AG08396 (cell line): ENCODE measurements at regions not wholly inside any gene's neighbourhood (a gene's known extent, or its start where the extent isn't known, plus 50 kb on each side); places are given as distances from the start of the nearest gene placed in this dataset.

Experiments used
- DNase-seq: peaks from one replicate; pipeline ENCODE4 v3.0.0; 2012; ENCODE audit warnings: low spot score, mixed read lengths

DNA sequence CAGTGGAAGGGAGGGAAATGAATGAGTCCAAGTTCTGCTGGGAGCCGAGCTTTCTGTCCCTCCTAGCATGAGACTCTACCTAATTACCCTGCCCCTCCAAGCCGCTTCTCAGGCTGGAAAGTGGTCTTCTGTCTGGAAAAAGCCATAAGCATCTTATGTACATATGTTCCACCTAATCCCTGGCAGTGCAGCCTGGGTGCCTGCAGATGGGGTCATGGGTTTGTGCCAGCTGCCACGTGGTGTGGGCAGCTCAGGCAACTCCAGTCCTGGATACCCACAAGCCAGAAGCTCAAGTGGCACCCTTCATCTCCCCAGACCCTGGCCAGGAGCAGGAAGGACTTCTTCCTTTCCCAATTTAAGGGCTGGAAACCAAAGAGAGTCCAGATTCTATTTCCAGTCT is 253.1 kb downstream of the LY86 start:
- DNase-seq, result no peak

DNA sequence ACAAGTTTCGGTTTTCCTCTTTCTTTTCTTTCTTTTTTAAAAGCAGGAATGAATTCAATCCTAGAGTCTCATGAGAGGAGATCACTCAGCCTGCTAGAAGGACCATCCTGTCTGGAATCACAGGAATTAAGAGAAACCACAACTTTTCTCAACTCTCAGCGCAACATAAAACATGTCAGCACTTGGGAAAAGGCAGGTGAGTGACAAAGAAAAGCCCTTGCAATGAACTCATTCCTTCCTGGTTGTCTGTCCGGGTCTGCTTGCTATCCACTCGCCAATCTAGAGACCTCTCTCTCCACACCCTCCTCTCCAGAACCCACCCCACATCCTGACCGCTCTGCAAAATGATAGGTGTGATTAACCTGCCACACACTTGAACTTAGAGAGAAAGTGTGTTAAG is 253.8 kb downstream of the LY86 start:
- no peak for DNase-seq

DNA sequence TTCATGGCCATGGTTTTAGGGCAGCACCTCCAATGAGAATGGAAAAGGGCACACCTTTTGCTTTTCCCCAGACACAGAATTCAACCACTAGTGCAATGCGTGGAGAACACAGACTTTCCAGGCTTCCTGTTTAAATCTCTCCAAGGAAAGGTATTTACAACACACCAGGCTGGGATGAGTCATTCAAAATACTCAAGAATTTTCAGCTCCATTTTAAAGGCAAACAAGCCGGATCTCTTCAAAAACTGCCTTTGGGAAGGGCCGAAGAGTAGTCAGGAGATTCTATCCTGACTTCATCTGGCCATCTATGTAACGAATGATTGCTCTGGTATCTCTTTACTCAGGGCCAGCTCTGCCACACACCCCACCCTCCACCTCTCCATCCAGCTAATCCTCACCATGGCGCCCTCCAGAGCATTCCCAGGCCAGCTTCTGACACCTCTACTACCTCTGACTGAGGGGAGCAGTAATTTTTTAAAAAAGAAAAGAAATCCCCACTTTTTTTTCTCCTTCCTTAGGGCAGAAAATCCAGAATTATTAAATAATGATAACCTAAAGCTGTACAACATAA is 254.6 kb downstream of the LY86 start:
- DNase-seq, result peak; percentile 28

DNA sequence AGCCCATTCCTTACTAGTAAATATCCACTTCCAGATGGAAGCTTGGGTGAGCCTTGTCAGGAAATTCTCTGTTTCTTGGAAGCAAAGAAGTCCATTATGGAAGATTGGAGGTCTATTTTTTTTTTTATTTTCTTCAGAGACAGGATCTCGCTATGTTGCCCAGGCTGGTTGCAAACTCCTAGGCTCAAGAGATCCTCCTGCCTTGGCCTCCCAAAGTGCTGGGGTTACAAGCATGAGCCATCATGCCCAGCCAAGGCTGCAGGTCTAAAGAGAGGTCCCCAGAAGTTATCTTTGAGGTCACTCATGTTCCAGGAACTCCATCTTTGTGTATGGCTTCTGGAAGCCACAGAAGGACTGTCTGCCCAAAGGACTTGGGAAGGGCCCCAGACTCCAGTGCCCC is 255.3 kb downstream of the LY86 start:
- DNase-seq, result no peak

DNA sequence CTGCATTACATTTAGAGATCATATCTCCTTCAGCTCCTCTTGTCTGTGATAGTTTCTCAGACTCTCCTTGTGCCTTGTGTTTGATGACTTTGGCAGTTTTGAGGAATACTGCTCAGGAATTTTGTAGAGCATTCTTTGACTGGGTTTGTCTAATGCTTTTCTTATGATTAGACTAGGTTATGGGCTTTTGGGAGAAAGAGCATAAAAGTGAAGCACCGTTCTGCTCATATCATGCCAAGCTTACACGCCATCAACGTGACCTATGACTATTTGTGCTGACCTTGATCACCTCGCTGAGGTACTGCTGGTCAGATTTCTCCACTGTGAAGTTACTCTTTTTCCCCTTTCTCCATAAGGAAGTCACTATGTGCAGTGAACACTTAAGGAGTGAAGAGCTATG is 256.0 kb downstream of the LY86 start:
- no peak for DNase-seq

DNA sequence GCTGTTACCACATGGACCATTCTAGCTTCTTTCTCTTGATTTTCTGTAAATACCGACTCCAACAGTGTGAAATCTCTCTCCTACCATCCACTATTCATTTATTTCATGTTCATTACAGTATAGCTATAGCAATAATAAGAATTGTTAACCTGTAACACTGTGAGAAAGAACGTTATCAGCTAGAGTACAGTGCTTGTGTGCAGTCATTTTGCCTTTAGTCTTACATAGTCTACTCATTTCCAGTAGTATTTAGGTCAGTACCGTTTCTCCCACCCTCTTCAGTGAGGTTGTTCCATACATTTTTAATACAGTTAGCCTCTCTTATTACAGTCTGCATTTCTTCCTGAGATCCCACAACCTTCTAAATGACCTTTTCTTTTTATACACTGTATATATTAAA is 257.1 kb downstream of the LY86 start:
- DNase-seq, result no peak

DNA sequence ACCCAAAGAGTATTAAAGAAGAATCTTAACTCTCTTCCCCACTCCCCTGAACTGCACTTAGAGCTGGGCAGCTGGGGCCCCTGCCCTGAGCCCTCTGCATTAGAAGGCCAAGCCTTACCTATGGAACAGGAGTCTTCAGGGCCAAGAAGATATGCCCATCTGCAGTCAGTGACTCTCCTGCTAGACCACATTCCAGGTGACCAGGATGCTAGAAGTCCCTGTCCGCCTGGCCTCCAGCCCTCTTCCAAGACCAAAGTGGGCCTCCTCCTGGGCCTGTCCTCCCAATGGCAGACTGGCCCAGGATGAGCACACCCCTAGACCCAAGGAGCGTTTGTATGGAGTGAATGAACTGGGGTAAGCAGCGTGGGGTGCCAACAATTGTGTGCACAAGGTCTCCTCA is 259.1 kb downstream of the LY86 start:
- no peak for DNase-seq

DNA sequence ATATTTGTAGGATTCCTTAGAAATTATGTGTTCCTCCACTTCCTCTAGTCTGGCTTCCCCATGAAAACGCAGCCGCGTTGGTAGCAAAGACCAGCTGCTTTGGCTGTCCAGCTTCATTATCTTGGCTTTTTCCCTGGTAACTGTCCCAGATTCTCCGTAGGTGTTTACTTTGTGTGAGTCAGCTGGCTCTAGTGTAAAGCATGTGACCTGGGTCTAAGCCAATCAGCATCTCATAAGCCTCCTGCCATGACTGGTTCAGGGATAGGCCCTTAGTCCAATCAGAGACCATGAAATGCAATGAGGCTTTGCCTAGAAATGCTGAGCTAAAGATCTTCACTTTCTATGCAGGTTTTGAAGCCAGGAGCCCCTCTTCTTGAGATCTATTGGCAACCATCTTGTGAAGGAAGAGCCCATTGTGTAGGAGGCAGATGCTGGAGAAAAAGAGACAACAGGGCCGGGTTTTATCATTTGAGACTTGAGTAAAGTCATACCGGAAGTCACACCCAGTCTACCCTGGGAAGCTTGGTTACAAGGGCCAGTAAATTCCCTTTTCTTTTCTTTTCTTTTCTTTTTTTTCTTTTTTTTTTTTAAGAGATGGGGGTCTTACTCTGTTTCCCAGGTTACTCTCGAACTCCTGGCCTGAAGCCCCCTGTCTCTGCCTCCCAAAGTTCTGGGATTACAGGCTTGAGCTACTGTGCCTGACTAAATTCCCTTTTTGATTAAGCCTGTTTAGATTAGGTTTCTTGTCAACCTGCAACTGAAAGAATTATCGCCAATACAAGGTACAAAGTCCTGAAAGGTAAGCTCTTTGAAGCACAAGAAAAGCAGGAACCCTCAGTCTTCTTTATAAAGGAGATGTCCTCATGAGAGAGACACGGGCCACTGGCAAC is 256.5 kb upstream of the RREB1 start:
- DNase-seq, result peak; percentile 93

DNA sequence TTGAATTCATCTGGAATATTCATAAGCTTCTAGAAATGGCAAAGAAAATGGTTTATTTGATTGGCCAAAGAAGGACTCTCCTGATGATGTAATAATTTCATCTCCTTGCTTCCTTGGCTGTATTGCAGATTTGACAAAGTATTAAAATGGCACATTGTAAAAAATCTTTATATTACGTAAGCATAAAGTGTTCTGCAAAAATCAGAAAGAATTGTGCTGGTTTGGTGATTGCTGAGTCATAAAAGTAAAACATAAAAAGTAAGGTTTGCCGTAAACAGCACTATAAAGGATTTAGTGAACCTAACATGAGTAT is 255.9 kb upstream of the RREB1 start:
- no peak for DNase-seq

DNA sequence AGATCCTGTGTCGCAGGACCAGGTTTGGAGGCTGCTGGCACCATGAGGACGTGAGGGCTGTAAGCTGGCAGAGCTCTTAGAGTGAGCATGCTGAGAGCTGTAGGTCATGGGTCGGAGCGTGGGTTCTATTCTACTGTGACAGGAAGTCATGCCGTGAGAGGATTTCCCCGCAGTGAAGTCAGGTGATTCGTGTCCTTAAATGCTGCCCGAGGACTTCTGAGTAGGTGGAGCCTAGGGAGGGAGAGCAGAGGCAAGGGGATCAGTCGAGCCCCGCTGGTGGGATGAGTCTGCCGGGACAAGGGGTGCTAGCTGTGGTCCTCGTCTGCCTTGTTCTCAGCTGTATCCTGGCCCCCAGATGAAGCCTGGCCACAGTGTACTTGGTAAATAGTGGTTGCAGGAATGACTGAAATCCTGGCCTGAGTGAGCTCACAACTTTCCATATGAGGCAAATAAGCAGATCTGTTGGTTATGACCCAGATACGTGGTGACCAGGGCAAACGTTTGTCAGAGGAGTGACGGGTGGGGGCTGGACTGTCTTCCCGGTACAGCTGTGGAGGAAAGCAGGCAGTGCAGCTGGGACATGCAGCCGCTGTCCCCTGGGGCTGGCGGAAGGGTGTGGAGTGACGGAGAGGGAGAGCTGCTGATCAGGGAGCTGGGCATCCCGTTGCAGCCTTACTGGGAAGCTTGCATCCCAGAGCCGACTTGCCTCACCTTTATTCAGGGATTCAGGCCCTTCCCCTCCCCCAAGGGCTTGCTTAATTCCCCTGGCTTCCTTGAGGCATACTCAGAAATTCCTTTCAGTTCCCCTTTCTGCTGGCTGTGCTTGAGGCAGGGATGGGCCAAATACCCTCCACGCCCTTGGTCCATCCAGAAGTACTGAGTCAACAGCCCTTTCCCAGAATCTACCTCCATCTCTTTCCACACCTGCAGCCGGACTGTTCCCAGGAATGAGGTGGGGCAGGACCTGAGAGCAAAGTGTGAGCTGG is 250.9 kb upstream of the RREB1 start:
- DNase-seq, result peak; percentile 34

DNA sequence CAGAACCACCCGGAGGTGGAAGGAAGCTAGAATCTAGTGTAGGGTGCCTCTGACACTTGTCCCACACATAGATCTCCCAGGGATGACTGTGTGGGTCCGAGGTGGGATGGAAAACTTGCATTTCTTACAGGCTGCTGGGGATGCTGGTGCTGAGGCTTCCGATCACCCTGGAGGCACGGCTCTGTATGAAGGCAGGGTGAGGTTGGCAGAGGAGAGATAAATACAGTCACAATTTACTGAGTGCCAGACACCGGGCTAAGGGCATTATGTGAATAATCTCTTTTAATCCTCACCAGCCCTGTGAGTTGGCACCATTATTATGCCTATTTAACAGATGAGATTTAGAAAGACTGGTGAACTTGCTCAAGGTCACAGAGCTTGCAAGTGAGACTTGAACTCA is 250.2 kb upstream of the RREB1 start:
- DNase-seq, result no peak

DNA sequence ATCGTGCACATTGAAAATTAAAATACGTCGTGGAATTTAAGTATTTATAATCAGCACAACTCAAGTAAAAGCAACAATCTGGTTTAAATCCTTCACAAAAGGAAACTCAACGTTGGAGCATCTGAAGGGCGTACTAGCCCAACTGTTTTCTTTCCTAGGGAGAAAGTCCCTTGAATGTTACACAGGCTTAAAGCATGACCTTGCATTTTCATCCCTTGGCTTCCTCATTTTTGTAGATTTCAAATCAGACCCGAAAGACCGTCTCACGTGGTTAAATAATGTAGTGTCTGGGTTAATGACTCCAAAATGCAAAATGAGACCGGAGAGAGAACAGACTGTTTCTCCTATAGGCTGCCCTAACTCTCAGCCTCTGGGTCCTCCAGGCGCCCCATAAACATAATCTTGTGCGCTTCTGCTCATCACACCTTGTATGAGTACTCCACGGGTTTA is 249.2 kb upstream of the RREB1 start:
- DNase-seq, result no peak

DNA sequence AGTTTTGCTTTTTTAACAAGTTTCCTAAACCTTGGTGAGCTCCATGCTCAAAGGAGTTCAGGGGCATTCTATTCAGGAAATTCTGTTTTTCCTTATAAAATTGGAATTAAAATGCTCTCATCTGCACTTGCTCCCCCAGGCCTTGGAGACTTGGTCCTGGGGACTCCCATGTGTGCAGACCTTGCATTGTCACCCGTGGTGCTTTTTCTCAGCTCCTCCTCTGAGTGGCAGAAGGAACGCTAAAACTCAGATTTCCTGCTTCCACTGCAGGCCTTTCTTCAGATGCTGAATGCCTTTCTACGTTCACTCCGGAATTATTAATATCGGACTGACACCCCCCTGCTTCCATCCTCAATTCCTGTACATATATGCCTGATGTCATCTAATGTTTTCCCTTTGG is 248.7 kb upstream of the RREB1 start:
- DNase-seq, result no peak

DNA sequence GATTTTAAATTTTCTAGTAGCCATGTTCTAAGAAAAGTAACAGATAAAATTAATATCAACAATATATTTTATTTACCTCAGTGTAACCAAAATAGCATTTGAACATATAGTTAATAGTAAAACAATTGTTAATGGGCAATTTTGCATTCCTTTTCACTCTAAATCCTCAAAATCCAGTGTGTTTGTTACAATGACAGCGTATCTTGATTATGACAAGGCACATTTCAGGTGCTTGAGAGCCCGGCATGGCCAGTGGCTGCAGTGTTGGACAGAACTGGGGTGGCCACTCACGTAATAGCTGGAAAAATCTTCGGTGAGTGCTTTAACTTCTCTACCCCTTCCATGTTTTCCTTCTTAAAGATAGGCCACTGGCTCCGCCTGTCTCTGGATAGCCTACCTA is 248.0 kb upstream of the RREB1 start:
- no peak for DNase-seq

DNA sequence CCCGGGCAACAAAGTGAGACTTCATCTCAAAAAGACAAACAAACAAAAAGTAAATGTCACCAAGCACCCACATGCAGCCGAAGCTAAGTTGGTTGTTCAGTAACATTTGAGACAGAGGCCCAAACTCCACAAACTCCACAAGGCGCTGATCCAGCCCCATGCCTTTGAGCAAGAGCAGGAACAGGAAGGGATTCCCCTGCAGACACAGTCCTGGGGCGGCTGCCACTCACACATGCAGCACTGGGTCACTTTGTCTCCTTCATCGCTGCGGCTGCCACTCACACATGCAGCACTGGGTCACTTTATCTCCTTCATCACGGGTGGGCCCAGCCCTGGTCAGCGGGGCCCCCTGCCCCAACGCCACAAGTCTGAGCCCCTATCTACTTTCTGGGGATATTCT is 246.9 kb upstream of the RREB1 start:
- no peak for DNase-seq

DNA sequence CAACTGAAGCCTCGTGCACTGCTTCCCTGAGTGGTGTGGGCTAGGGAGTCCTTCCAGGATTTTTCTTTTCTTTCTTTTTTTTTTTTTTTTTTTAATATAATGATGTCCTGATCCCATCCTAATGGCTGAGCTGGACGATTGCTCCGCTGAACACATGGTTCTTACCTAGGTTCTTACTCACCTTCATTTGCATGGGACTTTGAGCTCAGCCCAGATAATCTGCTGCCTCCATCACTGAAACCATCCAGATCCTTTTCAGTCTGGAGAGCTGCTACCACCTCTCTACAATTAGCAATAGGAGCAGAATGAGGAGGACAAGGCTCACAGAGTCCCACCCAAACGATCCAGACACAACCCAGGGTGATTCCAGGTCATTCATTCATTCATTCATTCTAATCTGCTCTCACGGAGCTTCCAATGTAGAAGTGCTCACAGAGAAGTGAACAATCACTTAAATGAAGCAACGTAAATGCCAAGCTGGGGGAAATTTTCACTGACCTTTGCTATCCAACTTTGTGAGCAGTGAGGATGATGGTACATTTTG is 246.3 kb upstream of the RREB1 start:
- DNase-seq, result no peak

DNA sequence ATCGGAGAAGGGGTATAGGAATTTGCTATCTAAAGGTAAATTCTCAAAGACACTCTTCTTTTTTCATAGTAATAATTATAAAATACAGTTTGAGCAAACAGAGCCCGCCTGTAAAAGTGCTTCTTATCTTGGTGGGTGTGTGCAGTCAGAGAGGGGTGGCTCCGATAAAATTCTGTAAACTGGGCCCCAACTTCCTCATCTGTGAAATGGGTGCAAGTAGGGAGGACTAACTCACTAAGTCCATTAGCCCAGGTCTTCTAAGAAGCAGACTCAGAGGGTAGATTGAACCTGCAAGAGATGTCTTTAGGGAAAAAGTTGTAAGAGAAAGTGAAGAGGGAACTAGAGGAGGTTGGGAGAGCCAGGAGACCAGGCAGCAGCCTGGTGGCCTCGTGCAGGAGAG is 245.8 kb upstream of the RREB1 start:
- DNase-seq, result no peak

DNA sequence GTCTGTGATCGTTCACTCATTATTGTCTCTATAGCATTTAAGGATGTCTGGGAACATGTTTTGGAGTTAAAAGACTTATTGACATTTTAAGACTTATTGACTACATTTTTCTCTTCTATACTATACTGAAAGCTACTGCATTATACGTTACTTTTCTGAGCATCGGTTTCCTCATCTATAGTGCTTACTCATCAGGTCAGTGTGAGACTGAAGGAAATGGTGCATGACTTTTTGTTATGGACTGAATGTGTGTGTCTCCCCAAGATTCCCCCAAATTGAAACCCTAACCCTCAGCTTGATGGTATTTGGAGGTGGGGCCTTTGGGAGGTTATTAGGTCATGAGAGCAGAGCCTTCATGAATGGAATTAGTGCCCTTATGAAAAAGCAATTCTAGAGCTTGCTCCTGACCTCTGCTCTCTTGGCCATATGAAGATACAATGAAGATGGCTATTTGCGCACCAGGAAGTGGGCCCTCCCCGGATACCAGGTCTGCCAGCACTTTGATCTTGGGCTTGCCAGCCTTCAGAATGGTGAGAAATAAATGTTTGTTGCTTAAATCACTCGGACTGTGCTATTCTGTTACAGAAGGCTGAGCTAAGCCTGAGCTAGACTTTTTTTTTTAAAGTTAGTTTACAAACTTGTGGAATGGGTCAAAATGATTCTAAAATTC is 243.7 kb upstream of the RREB1 start:
- no peak for DNase-seq

DNA sequence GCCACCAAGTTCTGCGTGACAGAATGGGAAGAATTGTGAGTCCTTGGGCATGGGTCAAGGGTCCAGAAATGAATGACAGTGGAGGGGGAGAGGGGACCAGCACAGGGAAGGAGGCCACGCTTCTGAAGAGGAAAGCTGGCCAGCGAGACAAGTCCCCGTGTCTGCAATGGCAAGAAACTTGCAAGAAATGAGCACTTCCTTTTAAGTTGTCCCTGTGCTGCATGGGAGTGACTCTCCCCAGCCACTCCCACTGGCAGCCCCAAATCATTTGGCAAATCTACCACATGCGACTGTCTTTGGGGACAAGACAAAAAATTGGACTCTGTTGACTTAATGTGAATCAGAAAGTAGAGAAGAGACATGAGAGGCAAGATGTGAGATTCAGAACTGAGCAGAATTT is 242.2 kb upstream of the RREB1 start:
- DNase-seq, result no peak

DNA sequence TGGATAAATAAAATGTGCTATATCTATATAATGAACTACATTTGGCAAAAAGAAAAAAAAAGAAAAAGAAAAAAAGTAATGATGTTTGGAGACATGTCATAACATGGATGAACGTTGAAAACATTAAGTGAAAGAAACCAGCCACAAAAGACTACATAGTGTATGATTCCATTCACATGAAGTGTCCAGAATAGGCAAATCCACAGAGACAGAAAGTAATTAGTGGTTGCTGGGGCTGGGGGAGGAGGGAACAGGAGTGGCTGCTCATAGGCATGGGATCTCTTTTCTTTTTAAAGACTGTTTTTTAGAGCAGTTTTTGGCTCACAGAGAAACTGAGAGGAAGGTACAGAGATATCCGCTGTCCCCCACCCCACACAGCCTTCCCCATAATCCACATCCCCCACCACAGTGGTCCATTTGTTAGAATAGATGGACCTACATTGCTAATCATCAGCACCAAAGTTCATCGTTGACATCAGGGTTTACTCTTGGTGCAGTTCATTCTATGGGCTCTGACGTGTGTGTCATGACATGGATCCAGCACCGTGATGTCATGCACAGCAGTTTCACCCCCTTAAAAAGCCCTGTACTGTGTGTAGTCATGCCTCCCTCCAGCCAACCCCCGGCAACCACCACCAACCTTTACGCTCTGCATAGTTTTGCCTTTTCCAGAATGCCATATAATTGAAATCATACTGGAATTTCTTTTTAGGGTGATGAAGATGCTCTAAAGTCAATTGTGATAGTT is 240.9 kb upstream of the RREB1 start:
- no peak for DNase-seq

DNA sequence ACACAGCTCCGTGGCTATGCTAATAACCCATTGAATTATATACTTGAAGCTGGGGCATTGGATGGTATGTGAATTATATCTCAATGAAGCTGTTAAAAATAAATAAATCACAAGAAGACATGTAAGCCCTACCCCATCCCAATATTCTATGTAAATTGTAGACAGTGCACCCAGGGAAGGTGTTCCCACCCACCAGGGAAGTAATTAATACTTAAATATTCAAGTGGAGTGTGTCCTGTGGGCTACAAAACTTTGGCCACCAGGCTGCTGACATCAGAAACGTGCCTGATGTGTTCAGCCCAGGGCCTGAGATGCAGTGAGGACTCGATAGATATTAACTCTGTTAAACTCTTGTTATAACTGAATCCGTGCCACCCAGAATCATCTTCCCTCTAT is 240.4 kb upstream of the RREB1 start:
- DNase-seq, result no peak
